CD4-positive, alpha-beta T cell treated with Interleukin-2 at 100 ng/mL for 4 hours (primary cell): ENCODE measurements at regions not wholly inside any gene's neighbourhood (a gene's known extent, or its start where the extent isn't known, plus 50 kb on each side); places are given as distances from the start of the nearest gene placed in this dataset.

Experiments
- DNase-seq: peaks from one replicate; pipeline ENCODE4 v3.0.0-alpha.2; 2020; ENCODE audit warnings: low spot score

GRCh38 chr18:38900031-38900430, 1334.4 kb upstream of the CELF4 start:
- DNase-seq: no peak

GRCh38 chr18:38899252-38899651, 1333.7 kb upstream of the CELF4 start:
- DNase-seq: no peak

- no peak for DNase-seq
Measured at GRCh38 chr18:38898167-38898566, 1332.6 kb upstream of the CELF4 start.

GRCh38 chr18:38895560-38895959, 1330.0 kb upstream of the CELF4 start:
- no peak for DNase-seq

- no peak for DNase-seq
Measured at GRCh38 chr18:38887671-38888020, 1322.0 kb upstream of the CELF4 start.

- no peak for DNase-seq
Measured at GRCh38 chr18:38886861-38887670, 1321.5 kb upstream of the CELF4 start.

- no peak for DNase-seq
Measured at GRCh38 chr18:38886235-38886634, 1320.6 kb upstream of the CELF4 start.

DNA sequence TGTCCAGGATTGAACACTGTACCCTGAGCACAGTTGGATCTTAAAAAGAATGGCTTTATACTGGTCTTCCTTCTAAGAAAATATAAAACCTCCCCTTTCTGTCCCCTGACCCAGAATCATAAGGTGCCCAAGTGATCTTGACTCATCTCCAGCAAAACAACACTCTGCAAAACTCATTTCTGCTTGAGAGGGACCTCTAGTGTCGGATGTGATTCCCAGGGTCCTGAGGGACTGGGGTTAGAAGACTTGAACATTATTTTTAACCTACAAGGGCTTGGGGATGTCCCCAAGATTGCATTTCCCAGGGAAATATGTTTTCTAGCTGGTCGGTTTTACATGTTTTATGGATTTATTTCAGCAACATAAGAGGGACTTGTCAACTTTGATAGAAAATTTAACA, 1318.5 kb upstream of the CELF4 start:
- DNase-seq: no peak

- no peak for DNase-seq
Measured at GRCh38 chr18:38883111-38883510, 1317.5 kb upstream of the CELF4 start.

GRCh38 chr18:38879871-38880270, 1314.3 kb upstream of the CELF4 start:
- DNase-seq: no peak

GRCh38 chr18:38872342-38872741, 1306.7 kb upstream of the CELF4 start:
- no peak for DNase-seq

- no peak for DNase-seq
Measured at GRCh38 chr18:38868757-38869156, 1303.2 kb upstream of the CELF4 start.

- DNase-seq: no peak
Measured at GRCh38 chr18:38867680-38868079, 1302.1 kb upstream of the CELF4 start.

DNA sequence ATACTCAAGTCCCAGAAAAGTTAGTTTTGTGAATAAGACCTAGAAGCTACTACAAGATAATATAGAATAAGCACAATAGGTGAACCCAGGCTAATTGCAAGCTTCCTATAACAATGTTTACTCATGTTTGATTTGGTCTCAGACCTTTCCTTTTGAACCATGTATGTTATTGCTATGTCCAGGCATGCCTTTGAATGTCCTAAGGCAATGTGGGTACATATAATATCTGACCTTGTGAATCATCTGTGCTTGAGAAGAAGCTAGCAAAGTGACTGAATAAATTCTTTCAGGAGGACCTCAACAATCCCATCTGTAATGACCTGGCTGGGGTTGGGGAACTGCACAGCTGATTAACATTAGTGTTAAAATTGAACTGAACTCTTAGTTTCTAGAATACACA, 1285.9 kb upstream of the CELF4 start:
- no peak for DNase-seq

DNA sequence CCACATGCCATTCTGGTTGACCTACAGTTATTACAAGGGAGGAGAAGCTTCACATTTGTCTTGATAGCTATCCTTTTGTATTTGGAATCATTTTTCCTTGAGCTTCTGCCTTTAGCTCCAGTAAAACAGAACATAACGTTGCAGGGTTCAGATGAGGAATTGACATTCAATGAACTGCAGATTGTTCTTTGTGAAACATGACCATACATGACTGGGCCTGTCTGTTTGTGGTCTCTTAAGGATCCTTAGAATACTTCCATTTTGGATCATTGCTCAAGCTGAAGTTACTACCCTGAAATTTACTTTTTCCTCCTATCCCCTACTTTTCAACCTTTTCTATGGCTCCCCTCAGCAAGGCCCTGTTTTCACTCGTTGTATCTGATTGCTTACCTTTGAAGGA, 1281.7 kb upstream of the CELF4 start:
- DNase-seq: no peak

- DNase-seq: no peak
Measured at GRCh38 chr18:38843291-38843690, 1277.7 kb upstream of the CELF4 start.

DNA sequence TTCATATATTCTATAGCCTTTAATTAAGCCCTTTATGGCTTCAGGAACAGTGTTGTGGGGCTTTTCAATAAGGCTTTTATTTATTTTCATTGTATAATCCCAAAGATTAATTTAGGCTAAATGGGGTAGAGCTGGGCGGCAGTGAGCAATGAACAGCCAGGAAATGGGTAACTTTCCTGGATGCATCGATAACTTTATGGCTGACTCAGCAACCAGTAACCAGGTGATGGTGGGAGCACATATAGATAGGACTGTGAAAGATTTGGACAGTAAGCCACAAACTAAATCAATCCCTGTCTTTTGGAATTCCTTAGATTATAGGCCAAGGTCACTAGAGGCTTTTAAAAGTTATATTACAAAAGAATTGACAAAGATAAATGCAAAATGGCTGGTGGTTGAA, 1260.6 kb upstream of the CELF4 start:
- DNase-seq: no peak

DNA sequence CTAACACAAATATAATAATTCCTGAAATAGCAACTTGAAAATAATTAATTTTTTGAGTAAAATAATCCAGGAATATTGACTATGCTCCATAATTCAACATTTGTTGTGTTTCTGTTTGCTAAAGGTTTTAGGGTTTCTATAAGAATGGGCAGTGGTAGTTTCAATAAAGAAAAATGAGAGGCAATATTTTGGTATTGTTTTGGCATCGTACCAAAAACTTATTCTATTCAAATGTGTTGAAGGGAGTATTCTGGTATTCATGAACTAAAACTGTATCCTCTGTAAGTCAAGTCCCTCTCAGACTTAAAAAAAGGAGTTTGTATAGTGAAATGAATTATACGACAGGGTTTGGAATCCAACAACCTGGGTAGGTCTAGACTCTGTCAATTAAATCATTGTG, 1245.6 kb upstream of the CELF4 start:
- no peak for DNase-seq

GRCh38 chr18:38810789-38811188, 1245.2 kb upstream of the CELF4 start:
- DNase-seq: no peak

DNA sequence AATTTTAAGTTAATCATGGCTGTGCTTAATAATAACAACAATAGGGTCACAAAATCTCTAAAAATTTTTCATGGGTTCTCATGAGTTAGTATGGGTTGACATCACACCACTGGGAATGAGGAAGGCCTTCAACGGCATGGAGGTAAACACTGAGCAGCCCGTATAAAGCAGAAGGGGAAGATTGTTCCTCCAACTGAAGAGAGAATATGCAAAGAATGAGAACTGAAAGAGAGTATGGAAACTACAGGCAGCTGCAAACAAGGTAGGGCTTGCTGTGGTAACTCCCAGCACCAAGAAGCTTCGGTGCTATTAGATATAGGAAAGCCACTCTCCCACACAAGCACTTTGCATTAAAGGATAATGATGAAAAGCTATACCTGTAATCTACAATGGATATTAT, 1242.3 kb upstream of the CELF4 start:
- no peak for DNase-seq

- DNase-seq: no peak
Measured at GRCh38 chr18:38805256-38805655, 1239.7 kb upstream of the CELF4 start.

GRCh38 chr18:38801640-38802039, 1236.0 kb upstream of the CELF4 start:
- no peak for DNase-seq

DNA sequence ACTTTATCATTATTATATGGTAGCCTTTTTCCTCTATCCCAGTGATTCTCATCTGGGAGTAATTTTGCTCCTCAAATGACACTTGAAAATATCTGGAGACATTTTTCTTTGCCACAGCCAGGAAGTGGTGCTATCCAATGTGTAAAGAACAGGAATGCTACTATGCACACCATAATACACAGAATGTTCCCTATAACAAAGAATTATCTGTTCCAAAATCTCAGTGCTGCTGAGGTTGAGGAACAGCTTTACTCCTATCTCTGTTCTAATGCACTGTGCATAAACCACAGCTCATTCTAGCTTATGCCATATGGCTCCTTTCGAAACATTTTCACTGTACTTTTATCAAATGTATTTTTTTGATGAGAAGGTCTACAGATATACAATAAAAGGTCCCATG, 1231.2 kb upstream of the CELF4 start:
- DNase-seq: no peak

GRCh38 chr18:38792731-38793130, 1227.1 kb upstream of the CELF4 start:
- no peak for DNase-seq
